HepG2 (cell line): ENCODE measurements at regions not wholly inside any gene's neighbourhood (a gene's known extent, or its start where the extent isn't known, plus 50 kb on each side); places are given as distances from the start of the nearest gene placed in this dataset.

Source experiments
- ATAC-seq: fragments of 200-7000 bp; cut with Tn5 transposase; 3 replicates; pipeline ENCODE4 v1.9.1; 2020; ENCODE audit warnings: mild to moderate bottlenecking, moderate library complexity
- BruUV-seq: library from RNA; stranded (reverse); fragments of 400-500 nt; replicated peaks from 2 replicates; lab custom pipeline; 2021; lab: Mats Ljungman, UMichigan
- CTCF ChIA-PET: fragments of 300-600 bp; formaldehyde crosslinking; extraction: SDS; loops from one replicate; lab custom pipeline; 2021; ENCODE audit warnings: low total read pairs, inconsistent platforms, low intra/inter-chr PET ratio; lab: Yijun Ruan, JAX
- POLR2A ChIA-PET: fragments of 350-600 bp; sonication (Branson Sonifier 250); formaldehyde crosslinking; loops from one replicate; lab custom pipeline; 2020; ENCODE audit warnings: antibody characterized with exemption, inconsistent platforms; lab: Yijun Ruan, JAX
- DNase-seq: peaks from one replicate; pipeline ENCODE4 v3.0.0-alpha.2; 2015; ENCODE audit warnings: low spot score
- FAIRE-seq: peaks from 3 replicates; lab custom pipeline; 2011; peaks lifted over from hg19 to GRCh38; lab: Jason Lieb, UNC
- H2AFZ ChIP-seq: one replicate; pipeline ENCODE4 v1.6.1; 2011; ENCODE audit warnings: low read length, inconsistent platforms
- H3K27ac ChIP-seq: fragments of 300-600 bp; 3 replicates; pipeline ENCODE4 v1.8.0; 2011; ENCODE audit warnings: mixed run types, mild to moderate bottlenecking, mixed read lengths, low read length, inconsistent platforms; ENCODE audit not compliant: insufficient read depth; ENCODE audit errors: extremely low read length
- H3K27me3 ChIP-seq, 2 experiments: fragments of 200-600 bp in 1 of 2; 2 replicates in 1 of 2; 3 replicates in 1 of 2; pipeline versions ENCODE4 v1.6.0 to v1.8.0; 2011; ENCODE audit warnings: low read length in 2 of 2, mild to moderate bottlenecking in 2 of 2, moderate library complexity in 2 of 2, inconsistent platforms in 1 of 2; ENCODE audit not compliant: insufficient read depth in 2 of 2, control insufficient read depth in 1 of 2
- H3K36me3 ChIP-seq, 2 experiments: fragments of 200-600 bp in 1 of 2; replicated peaks in 1 of 2; 2 replicates in 1 of 2; 3 replicates in 1 of 2; pipeline versions ENCODE4 v1.5.1 to v1.8.0; 2011; ENCODE audit warnings: low read length in 2 of 2, inconsistent platforms in 1 of 2; ENCODE audit not compliant: insufficient read depth in 2 of 2, control insufficient read depth in 1 of 2
- H3K4me1 ChIP-seq: 2 replicates; pipeline ENCODE4 v1.5.1; 2012; ENCODE audit warnings: low read length, inconsistent platforms; ENCODE audit not compliant: insufficient read depth
- H3K4me2 ChIP-seq: 2 replicates; pipeline ENCODE4 v1.6.0; 2011; ENCODE audit warnings: low read depth, low read length, inconsistent platforms
- H3K4me3 ChIP-seq, 3 experiments: fragments of 200-600 bp in 1 of 3; sonication (generic), shearing (Covaris generic) in 1 of 3; replicated peaks in 1 of 3; 2 replicates each; pipeline ENCODE4 v1.5.1; 2011 to 2016; ENCODE audit warnings: low read length in 3 of 3, inconsistent platforms in 2 of 3, low read depth in 2 of 3, mild to moderate bottlenecking in 2 of 3, control low read depth in 1 of 3, mixed read lengths in 1 of 3; ENCODE audit not compliant: insufficient read depth in 1 of 3
- H3K79me2 ChIP-seq: one replicate; pipeline ENCODE4 v1.6.1; 2011; ENCODE audit warnings: low read length, inconsistent platforms; ENCODE audit not compliant: insufficient read depth
- H3K9ac ChIP-seq: 2 replicates; pipeline ENCODE4 v1.6.0; 2011; ENCODE audit warnings: mild to moderate bottlenecking, low read depth, low read length, inconsistent platforms; ENCODE audit not compliant: insufficient read depth
- H3K9me3 ChIP-seq: 2 replicates; pipeline ENCODE4 v1.5.1; 2012; ENCODE audit warnings: mild to moderate bottlenecking, low read length
- H4K20me1 ChIP-seq: 2 replicates; pipeline ENCODE4 v1.6.0; 2011; ENCODE audit warnings: inconsistent platforms, mild to moderate bottlenecking, low read length, moderate library complexity; ENCODE audit not compliant: insufficient read depth
- BATF2 ChIP-seq: sonication (generic); formaldehyde crosslinking; IDR thresholded peaks from 2 replicates; pipeline ENCODE4 v1.8.0; 2022; ENCODE audit warnings: mild to moderate bottlenecking, missing genetic modification reagents, moderate library complexity
- BCL3 ChIP-seq: sonication (generic); formaldehyde crosslinking; IDR thresholded peaks from 2 replicates; pipeline ENCODE4 v1.5.1; 2020; ENCODE audit warnings: mild to moderate bottlenecking, missing genetic modification reagents, moderate library complexity
- BCL6 ChIP-seq: IDR thresholded peaks from 2 replicates; pipeline ENCODE4 v1.6.1; 2016; ENCODE audit warnings: missing genetic modification reagents, missing compliant biosample characterization
- CBX5 ChIP-seq: sonication (generic); formaldehyde crosslinking; IDR thresholded peaks from 2 replicates; pipeline ENCODE4 v1.4.0; 2020; ENCODE audit warnings: missing genetic modification reagents, borderline replicate concordance
- CHCHD3 ChIP-seq: sonication (generic); formaldehyde crosslinking; IDR thresholded peaks from 2 replicates; pipeline ENCODE4 v1.8.0; 2022; ENCODE audit warnings: mild to moderate bottlenecking, missing genetic modification reagents, moderate library complexity
- CREB1 ChIP-seq, 2 experiments: fragments of 450-650 bp in 1 of 2; IDR thresholded peaks; 2 replicates each; pipeline ENCODE4 v1.6.1; 2016 to 2017; ENCODE audit warnings: control low read depth in 1 of 2, mild to moderate bottlenecking in 1 of 2, missing compliant biosample characterization in 1 of 2, missing genetic modification characterization in 1 of 2
- JUNB ChIP-seq: sonication (generic); formaldehyde crosslinking; IDR thresholded peaks from 2 replicates; pipeline ENCODE4 v1.8.0; 2022; ENCODE audit warnings: missing genetic modification reagents, mild to moderate bottlenecking, borderline replicate concordance
- MED13 ChIP-seq: sonication (generic); formaldehyde crosslinking; IDR thresholded peaks from 2 replicates; pipeline ENCODE4 v1.5.0; 2020; ENCODE audit warnings: missing genetic modification reagents
- MYPOP ChIP-seq: sonication (generic); formaldehyde crosslinking; IDR thresholded peaks from 2 replicates; pipeline ENCODE4 v1.8.1; 2023; ENCODE audit warnings: mild to moderate bottlenecking, moderate library complexity, missing genetic modification reagents
- PRMT3 ChIP-seq: sonication (generic); formaldehyde crosslinking; IDR thresholded peaks from 2 replicates; pipeline ENCODE4 v1.8.1; 2022; ENCODE audit warnings: low read depth, mild to moderate bottlenecking, moderate library complexity, missing genetic modification reagents, borderline replicate concordance
- RBFOX2 ChIP-seq: fragments of 200-400 bp; formaldehyde crosslinking; IDR thresholded peaks from 2 replicates; pipeline ENCODE4 v1.6.1; 2017; ENCODE audit warnings: low read depth, mild to moderate bottlenecking, low read length
- SIN3A ChIP-seq: IDR thresholded peaks from 2 replicates; pipeline ENCODE4 v1.6.1; 2011; ENCODE audit warnings: low read depth, mild to moderate bottlenecking, control low read depth, low read length, borderline replicate concordance
- ZBTB4 ChIP-seq: sonication (generic); formaldehyde crosslinking; IDR thresholded peaks from 2 replicates; pipeline ENCODE4 v1.4.0; 2020; ENCODE audit warnings: missing genetic modification reagents, mild to moderate bottlenecking, borderline replicate concordance
- ZFP37 ChIP-seq: sonication (generic); formaldehyde crosslinking; IDR thresholded peaks from 2 replicates; pipeline ENCODE4 v1.4.0; 2020; ENCODE audit warnings: missing genetic modification reagents, borderline replicate concordance
- ZNF12 ChIP-seq: sonication (generic); formaldehyde crosslinking; IDR thresholded peaks from 2 replicates; pipeline ENCODE4 v1.5.0; 2020; ENCODE audit warnings: missing genetic modification reagents
- ZNF431 ChIP-seq: sonication (generic); formaldehyde crosslinking; IDR thresholded peaks from 2 replicates; pipeline ENCODE4 v1.9.0; 2022; ENCODE audit warnings: missing genetic modification reagents, low read depth, mild to moderate bottlenecking, borderline replicate concordance
- ZNF672 ChIP-seq: sonication (generic); formaldehyde crosslinking; IDR thresholded peaks from 2 replicates; pipeline ENCODE4 v1.8.1; 2022; ENCODE audit warnings: missing genetic modification reagents
- ZNF7 ChIP-seq: IDR thresholded peaks from 2 replicates; pipeline ENCODE4 v1.6.1; 2016; ENCODE audit warnings: missing biosample characterization, missing genetic modification reagents
- WGBS: methylation state at CpG from one replicate; pipeline ENCODE4 v1.1.6; 2017; ENCODE audit warnings: low lambda C conversion rate; 5-methylcytosine and 5-hydroxymethylcytosine counted together
- in situ Hi-C: cut with HindIII; loops from 2 replicates; pipeline ENCODE4 v1.10.0; 2017; ENCODE audit warnings: low pct_unique_long_range_greater_than_20kb; ENCODE audit not compliant: extremely low pct_ligation_motif_present
- intact Hi-C: fragments of 100-400 bp; cut with micrococcal nuclease; formaldehyde crosslinking; loops from one replicate; pipeline ENCODE4 v1.10.0; 2022; ENCODE audit not compliant: unreplicated experiment

GRCh38 chr2:41127351-41127750 is 675.5 kb upstream of the SLC8A1 start:
- no peaks in the 10 kb centered on the region for H3K36me3 ChIP-seq
- POLR2A ChIA-PET, result no interaction called here
- 0% methylated on average over 3 of the region's 3 CpGs for WGBS

More at GRCh38 chr2:41127351-41127750, 675.5 kb upstream of the SLC8A1 start:
- no peaks in the 10 kb centered on the region for H3K27me3 ChIP-seq
- FAIRE-seq, result no peak
- no peak overlapping the region for H3K4me2 ChIP-seq
- no TSS peak for BruUV-seq
- no peaks in the 10 kb centered on the region for H3K4me1 ChIP-seq
- no peak overlapping the region for H3K4me3 ChIP-seq
- no peaks in the 10 kb centered on the region for H3K9me3 ChIP-seq
- no peak for DNase-seq
- intact Hi-C loops (no loop called here), in situ Hi-C loops (no loop called here)
- TF ChIP-seq PRMT3, result no peak
- no peak for TF ChIP-seq RBFOX2
- TF ChIP-seq ZNF672 (CRISPR knock-in tag), result no peak
- TF ChIP-seq BCL6 (CRISPR knock-in tag), result no peak
- TF ChIP-seq CHCHD3 (CRISPR knock-in tag), result no peak
- TF ChIP-seq JUNB (CRISPR knock-in tag), result no peak
- no peak for TF ChIP-seq CBX5
- no peak for TF ChIP-seq CREB1 (IDR thresholded peaks at IDR 0.05)
- TF ChIP-seq CREB1 (CRISPR knock-in tag; IDR thresholded peaks at IDR 0.05), result no peak
- no peak for TF ChIP-seq ZNF7 (CRISPR knock-in tag)
- no peak for TF ChIP-seq ZBTB4 (CRISPR knock-in tag)
- no peak for TF ChIP-seq ZFP37 (CRISPR knock-in tag)
- no peak for TF ChIP-seq SIN3A
- TF ChIP-seq ZNF431 (CRISPR knock-in tag), result no peak
- TF ChIP-seq ZNF12 (CRISPR knock-in tag), result no peak
- TF ChIP-seq MYPOP (CRISPR knock-in tag), result no peak
- no peak for TF ChIP-seq MED13 (CRISPR knock-in tag)
- TF ChIP-seq BATF2 (CRISPR knock-in tag), result no peak
- no peak for TF ChIP-seq BCL3
- CTCF ChIA-PET, result no interaction called here
- no peak for ATAC-seq
- H3K9ac ChIP-seq, result no peak overlapping the region
- H4K20me1 ChIP-seq, result no peaks in the 10 kb centered on the region
- no peak overlapping the region for H3K27ac ChIP-seq
- H2AFZ ChIP-seq, result no peak overlapping the region
- no peaks in the 10 kb centered on the region for H3K79me2 ChIP-seq
